ACC112 (cell line): ENCODE measurements at regions not wholly inside any gene's neighbourhood (a gene's known extent, or its start where the extent isn't known, plus 50 kb on each side); places are given as distances from the start of the nearest gene placed in this dataset.

Experiments used
- H2AFZ ChIP-seq: fragments of 200-600 bp; sonication (generic); one replicate; pipeline ENCODE4 v1.6.0; 2017; ENCODE audit warnings: antibody characterized with exemption, low read length; ENCODE audit not compliant: unreplicated experiment
- H3K27ac ChIP-seq: fragments of 200-600 bp; sonication (generic); 2 replicates; pipeline ENCODE4 v1.5.1; 2014; ENCODE audit warnings: low read depth, mild to moderate bottlenecking, antibody characterized with exemption, low read length, moderate library complexity
- H3K27me3 ChIP-seq: fragments of 200-600 bp; sonication (generic); 2 replicates; pipeline ENCODE4 v1.6.1; 2014; ENCODE audit warnings: mild to moderate bottlenecking, antibody characterized with exemption, low read length, moderate library complexity, mixed read lengths; ENCODE audit not compliant: insufficient read depth
- H3K36me3 ChIP-seq: fragments of 200-600 bp; sonication (generic); 2 replicates; pipeline ENCODE4 v1.6.1; 2016; ENCODE audit warnings: mild to moderate bottlenecking, antibody characterized with exemption, low read length, moderate library complexity, mixed read lengths; ENCODE audit not compliant: insufficient read depth
- H3K4me1 ChIP-seq: fragments of 200-600 bp; sonication (generic); one replicate; pipeline ENCODE4 v1.6.1; 2016; ENCODE audit warnings: low read length, mixed read lengths; ENCODE audit not compliant: insufficient read depth, unreplicated experiment, control insufficient read depth
- H3K4me3 ChIP-seq: fragments of 200-600 bp; sonication (generic); 2 replicates; pipeline ENCODE4 v1.5.1; 2014; ENCODE audit warnings: mild to moderate bottlenecking, low read depth, low read length
- H3K79me2 ChIP-seq: fragments of 200-600 bp; sonication (generic); one replicate; pipeline ENCODE4 v1.6.0; 2016; ENCODE audit warnings: low read length; ENCODE audit not compliant: control insufficient read depth, unreplicated experiment, insufficient read depth

GRCh38 chr15:38193496-38193895 lies 59.1 kb upstream of the SPRED1 start:
- H3K27ac ChIP-seq: no peak overlapping the region
- no peak overlapping the region for H2AFZ ChIP-seq
- no peaks in the 10 kb centered on the region for H3K27me3 ChIP-seq
- H3K36me3 ChIP-seq: no peaks in the 10 kb centered on the region
- no peaks in the 10 kb centered on the region for H3K79me2 ChIP-seq
- H3K4me1 ChIP-seq: no peaks in the 10 kb centered on the region
- no peak overlapping the region for H3K4me3 ChIP-seq

GRCh38 chr15:38195191-38195901 lies 57.3 kb upstream of the SPRED1 start:
- Histone ChIP-seq H2AFZ (no peak overlapping the region), H3K4me3 (no peak overlapping the region), H3K36me3 (no peaks in the 10 kb centered on the region), H3K27me3 (no peaks in the 10 kb centered on the region), H3K4me1 (no peaks in the 10 kb centered on the region), H3K79me2 (no peaks in the 10 kb centered on the region), H3K27ac (no peak overlapping the region)

- Histone ChIP-seq H3K27me3 (no peaks in the 10 kb centered on the region), H3K27ac (no peak overlapping the region), H2AFZ (no peak overlapping the region), H3K4me3 (no peak overlapping the region), H3K79me2 (no peaks in the 10 kb centered on the region), H3K4me1 (no peaks in the 10 kb centered on the region), H3K36me3 (no peaks in the 10 kb centered on the region)
Measured at GRCh38 chr15:38196076-38196475, 56.6 kb upstream of the SPRED1 start.

- no peaks in the 10 kb centered on the region for H3K36me3 ChIP-seq
- peaks cover 4% of the 10 kb centered on the region for H3K4me1 ChIP-seq
- H3K27ac ChIP-seq: no peak overlapping the region
- H3K79me2 ChIP-seq: no peaks in the 10 kb centered on the region
- H3K4me3 ChIP-seq: no peak overlapping the region
- H2AFZ ChIP-seq: no peak overlapping the region
- H3K27me3 ChIP-seq: no peaks in the 10 kb centered on the region
Measured at GRCh38 chr15:38197553-38197952, 55.1 kb upstream of the SPRED1 start.

- H3K4me1 ChIP-seq: peaks cover 4% of the 10 kb centered on the region
- H2AFZ ChIP-seq: no peak overlapping the region
- H3K79me2 ChIP-seq: no peaks in the 10 kb centered on the region
- H3K27me3 ChIP-seq: no peaks in the 10 kb centered on the region
- no peaks in the 10 kb centered on the region for H3K36me3 ChIP-seq
- no peak overlapping the region for H3K27ac ChIP-seq
- no peak overlapping the region for H3K4me3 ChIP-seq
Measured at GRCh38 chr15:38201714-38202113, 50.9 kb upstream of the SPRED1 start.

GRCh38 chr15:38202361-38202760 lies 50.3 kb upstream of the SPRED1 start:
- Histone ChIP-seq H3K79me2 (no peaks in the 10 kb centered on the region), H3K27me3 (no peaks in the 10 kb centered on the region)

More at GRCh38 chr15:38202361-38202760, 50.3 kb upstream of the SPRED1 start:
- no peak overlapping the region for H3K27ac ChIP-seq
- H3K4me1 ChIP-seq: peaks cover 4% of the 10 kb centered on the region
- H3K36me3 ChIP-seq: no peaks in the 10 kb centered on the region
- no peak overlapping the region for H2AFZ ChIP-seq
- H3K4me3 ChIP-seq: no peak overlapping the region
